Glomerular visceral epithelial cell (primary cell): ENCODE measurements at regions not wholly inside any gene's neighbourhood (a gene's known extent, or its start where the extent isn't known, plus 50 kb on each side); places are given as distances from the start of the nearest gene placed in this dataset.
A peak's percentile ranks its signal among the peaks of the same experiment; 100 is the strongest.
"Not testable (repeated sequence)": the region's sequence is repeated elsewhere in the genome, so short reads cannot be mapped to it uniquely, and the experiment has no call there.

Experiments
- DNase-seq: peaks from one replicate; pipeline ENCODE4 v3.0.0-alpha.2; 2016; ENCODE audit errors: extremely low spot score

GRCh38 chr1:148264374-148265276 lies 112.5 kb upstream of the NBPF11 start:
- no peak for DNase-seq

GRCh38 chr1:148263906-148264255 lies 111.8 kb upstream of the NBPF11 start:
- DNase-seq, result no peak

GRCh38 chr1:148263128-148263905 lies 111.2 kb upstream of the NBPF11 start:
- peak; percentile 79 for DNase-seq

GRCh38 chr1:148261684-148262083 lies 109.6 kb upstream of the NBPF11 start:
- DNase-seq, result not testable (repeated sequence)

GRCh38 chr1:148257886-148258285 lies 105.8 kb upstream of the NBPF11 start:
- not testable (repeated sequence) for DNase-seq

GRCh38 chr1:148254611-148255429 lies 102.7 kb upstream of the NBPF11 start:
- peak; percentile 18 for DNase-seq

GRCh38 chr1:148253808-148254207 lies 101.7 kb upstream of the NBPF11 start:
- DNase-seq, result peak; percentile 56

- not testable (repeated sequence) for DNase-seq
Observed at GRCh38 chr1:148248798-148249197, 96.7 kb upstream of the NBPF11 start.

GRCh38 chr1:148246258-148246861 lies 94.3 kb upstream of the NBPF11 start:
- DNase-seq, result not testable (repeated sequence)

- not testable (repeated sequence) for DNase-seq
Observed at GRCh38 chr1:148245843-148246242, 93.8 kb upstream of the NBPF11 start.

- DNase-seq, result not testable (repeated sequence)
Observed at GRCh38 chr1:148245443-148245842, 93.4 kb upstream of the NBPF11 start.

- not testable (repeated sequence) for DNase-seq
Observed at GRCh38 chr1:148233250-148233649, 81.2 kb upstream of the NBPF11 start.

GRCh38 chr1:148228846-148229245 lies 76.8 kb upstream of the NBPF11 start:
- DNase-seq, result not testable (repeated sequence)

GRCh38 chr1:148222399-148223159 lies 70.5 kb upstream of the NBPF11 start:
- not testable (repeated sequence) for DNase-seq

GRCh38 chr1:148221593-148221992 lies 69.5 kb upstream of the NBPF11 start:
- not testable (repeated sequence) for DNase-seq

GRCh38 chr1:148219229-148219628 lies 67.1 kb upstream of the NBPF11 start:
- DNase-seq, result not testable (repeated sequence)

- not testable (repeated sequence) for DNase-seq
Observed at GRCh38 chr1:148211191-148211590, 59.1 kb upstream of the NBPF11 start.

- not testable (repeated sequence) for DNase-seq
Observed at GRCh38 chr1:148210624-148211023, 58.5 kb upstream of the NBPF11 start.

- not testable (repeated sequence) for DNase-seq
Observed at GRCh38 chr1:148210166-148210565, 58.1 kb upstream of the NBPF11 start.

GRCh38 chr1:148202013-148202412 lies 49.9 kb upstream of the NBPF11 start:
- DNase-seq, result not testable (repeated sequence)
